ENCODE measurements at regions not wholly inside any gene's neighbourhood (a gene's known extent, or its start where the extent isn't known, plus 50 kb on each side); places are given as distances from the start of the nearest gene placed in this dataset.

- peaks cover 1 to 10% of the 10 kb centered on the region in 2 donors for H3K4me1 ChIP-seq (ENCODE audit: control insufficient read depth in 2 of 2, insufficient read depth in 1 of 2, low read depth in 1 of 2, low read length in 2 of 2)
- H3K14ac ChIP-seq (ENCODE audit: low read length) = no peak overlapping the region
- DNase-seq (ENCODE audit: low spot score) = no peak
- no peak overlapping the region for H2BK5ac ChIP-seq (ENCODE audit: low read length)
- no peaks in the 10 kb centered on the region for H3K27me3 ChIP-seq (ENCODE audit: control insufficient read depth in 3 of 3, insufficient read depth in 3 of 3, low read depth in 1 of 3, low read length in 3 of 3)
- H3K18ac ChIP-seq (ENCODE audit: low read length) = no peak overlapping the region
- H2BK12ac ChIP-seq (ENCODE audit: low read length) = no peak overlapping the region
- H3K4me2 ChIP-seq (ENCODE audit: insufficient read depth, low read length, poor library complexity, severe bottlenecking) = no peak overlapping the region
- no peak overlapping the region for H3K9ac ChIP-seq (ENCODE audit: low read depth, low read length, poor library complexity)
- peaks cover 0 to 2% of the 10 kb centered on the region in 2 donors for H3K9me3 ChIP-seq (replicated peaks in 1 of 2; ENCODE audit: control insufficient read depth in 2 of 2, insufficient read depth in 1 of 2, low read depth in 1 of 2, low read length in 2 of 2)
- H3K4me3 ChIP-seq (ENCODE audit: low read length in 2 of 2) = no peak overlapping the region
- no peak overlapping the region for H4K91ac ChIP-seq (ENCODE audit: low read depth, low read length, poor library complexity)
- H3K27ac ChIP-seq (replicated peaks; ENCODE audit: low read length) = no peak overlapping the region
- no peaks in the 10 kb centered on the region for H3K36me3 ChIP-seq (replicated peaks in 1 of 2; ENCODE audit: control insufficient read depth in 2 of 2, insufficient read depth in 2 of 2, low read length in 2 of 2)
- no CpG with 5 or more reads among the region's 4 CpGs for WGBS, 2 donors (ENCODE audit: extremely low coverage in 2 of 2, insufficient read length in 2 of 2, insufficient replicate concordance in 1 of 2)
- no peak overlapping the region for H2BK120ac ChIP-seq (ENCODE audit: low read depth, low read length)
- H3K79me1 ChIP-seq (ENCODE audit: low read depth, low read length) = no peaks in the 10 kb centered on the region
- no peak overlapping the region for H3K4ac ChIP-seq (ENCODE audit: low read length)
- no peak overlapping the region for H2AK5ac ChIP-seq (ENCODE audit: low read depth, low read length)
- no peak overlapping the region for H2BK15ac ChIP-seq (ENCODE audit: low read length)
- peak overlapping the region; percentile 24 for H2AFZ ChIP-seq (ENCODE audit: low read length)
- no peak overlapping the region for H3K23ac ChIP-seq (ENCODE audit: low read depth, low read length, poor library complexity)
- no peak overlapping the region for H4K8ac ChIP-seq (ENCODE audit: low read depth, low read length)
Measured at GRCh38 chr5:67409126-67409777, 212.7 kb upstream of the CD180 start.

- DNase-seq (ENCODE audit: low spot score) = no peak
- no peaks in the 10 kb centered on the region for H3K27me3 ChIP-seq (ENCODE audit: control insufficient read depth in 3 of 3, insufficient read depth in 3 of 3, low read depth in 1 of 3, low read length in 3 of 3)
- no CpG with 5 or more reads among the region's 2 CpGs for WGBS, 2 donors (ENCODE audit: extremely low coverage in 2 of 2, insufficient read length in 2 of 2, insufficient replicate concordance in 1 of 2)
- no peak overlapping the region for H3K27ac ChIP-seq (replicated peaks; ENCODE audit: low read length)
- no peak overlapping the region for H2BK120ac ChIP-seq (ENCODE audit: low read depth, low read length)
- no peak overlapping the region for H2AK5ac ChIP-seq (ENCODE audit: low read depth, low read length)
- H2BK12ac ChIP-seq (ENCODE audit: low read length) = no peak overlapping the region
- H2BK5ac ChIP-seq (ENCODE audit: low read length) = no peak overlapping the region
- peaks cover 0 to 2% of the 10 kb centered on the region in 2 donors for H3K9me3 ChIP-seq (replicated peaks in 1 of 2; ENCODE audit: control insufficient read depth in 2 of 2, insufficient read depth in 1 of 2, low read depth in 1 of 2, low read length in 2 of 2)
- H3K4ac ChIP-seq (ENCODE audit: low read length) = no peak overlapping the region
- H4K8ac ChIP-seq (ENCODE audit: low read depth, low read length) = no peak overlapping the region
- H3K4me3 ChIP-seq (ENCODE audit: low read length in 2 of 2) = no peak overlapping the region
- no peak overlapping the region for H3K23ac ChIP-seq (ENCODE audit: low read depth, low read length, poor library complexity)
- no peak overlapping the region for H3K18ac ChIP-seq (ENCODE audit: low read length)
- no peak overlapping the region for H4K91ac ChIP-seq (ENCODE audit: low read depth, low read length, poor library complexity)
- H3K4me1 ChIP-seq (ENCODE audit: control insufficient read depth in 2 of 2, insufficient read depth in 1 of 2, low read depth in 1 of 2, low read length in 2 of 2) = peaks cover 0 to 10% of the 10 kb centered on the region in 2 donors
- no peak overlapping the region for H3K9ac ChIP-seq (ENCODE audit: low read depth, low read length, poor library complexity)
- no peaks in the 10 kb centered on the region for H3K79me1 ChIP-seq (ENCODE audit: low read depth, low read length)
- no peak overlapping the region for H2BK15ac ChIP-seq (ENCODE audit: low read length)
- no peak overlapping the region for H3K4me2 ChIP-seq (ENCODE audit: insufficient read depth, low read length, poor library complexity, severe bottlenecking)
- no peak overlapping the region for H2AFZ ChIP-seq (ENCODE audit: low read length)
- no peaks in the 10 kb centered on the region for H3K36me3 ChIP-seq (replicated peaks in 1 of 2; ENCODE audit: control insufficient read depth in 2 of 2, insufficient read depth in 2 of 2, low read length in 2 of 2)
- H3K14ac ChIP-seq (ENCODE audit: low read length) = no peak overlapping the region
Measured at GRCh38 chr5:67407979-67408378, 211.4 kb upstream of the CD180 start.

- H2BK12ac ChIP-seq (ENCODE audit: low read length) = no peak overlapping the region
- H3K9ac ChIP-seq (ENCODE audit: low read depth, low read length, poor library complexity) = no peak overlapping the region
- H3K4ac ChIP-seq (ENCODE audit: low read length) = no peak overlapping the region
- WGBS, 2 donors (ENCODE audit: extremely low coverage in 2 of 2, insufficient read length in 2 of 2, insufficient replicate concordance in 1 of 2) = no CpG with 5 or more reads among the region's 3 CpGs
- no peak overlapping the region for H3K4me3 ChIP-seq (ENCODE audit: low read length in 2 of 2)
- no peak overlapping the region for H4K91ac ChIP-seq (ENCODE audit: low read depth, low read length, poor library complexity)
- DNase-seq (ENCODE audit: low spot score) = no peak
- no peak overlapping the region for H2AK5ac ChIP-seq (ENCODE audit: low read depth, low read length)
- H4K8ac ChIP-seq (ENCODE audit: low read depth, low read length) = no peak overlapping the region
- H3K79me1 ChIP-seq (ENCODE audit: low read depth, low read length) = no peaks in the 10 kb centered on the region
- H3K9me3 ChIP-seq (replicated peaks in 1 of 2; ENCODE audit: control insufficient read depth in 2 of 2, insufficient read depth in 1 of 2, low read depth in 1 of 2, low read length in 2 of 2) = peaks cover 0 to 2% of the 10 kb centered on the region in 2 donors
- H3K23ac ChIP-seq (ENCODE audit: low read depth, low read length, poor library complexity) = no peak overlapping the region
- H3K18ac ChIP-seq (ENCODE audit: low read length) = no peak overlapping the region
- no peaks in the 10 kb centered on the region for H3K36me3 ChIP-seq (replicated peaks in 1 of 2; ENCODE audit: control insufficient read depth in 2 of 2, insufficient read depth in 2 of 2, low read length in 2 of 2)
- H3K27me3 ChIP-seq (ENCODE audit: control insufficient read depth in 3 of 3, insufficient read depth in 3 of 3, low read depth in 1 of 3, low read length in 3 of 3) = no peaks in the 10 kb centered on the region
- H2BK15ac ChIP-seq (ENCODE audit: low read length) = no peak overlapping the region
- no peak overlapping the region for H3K27ac ChIP-seq (replicated peaks; ENCODE audit: low read length)
- H3K14ac ChIP-seq (ENCODE audit: low read length) = no peak overlapping the region
- H2BK120ac ChIP-seq (ENCODE audit: low read depth, low read length) = no peak overlapping the region
- H2BK5ac ChIP-seq (ENCODE audit: low read length) = no peak overlapping the region
- H2AFZ ChIP-seq (ENCODE audit: low read length) = no peak overlapping the region
- H3K4me1 ChIP-seq (ENCODE audit: control insufficient read depth in 2 of 2, insufficient read depth in 1 of 2, low read depth in 1 of 2, low read length in 2 of 2) = peaks cover 0 to 5% of the 10 kb centered on the region in 2 donors
- no peak overlapping the region for H3K4me2 ChIP-seq (ENCODE audit: insufficient read depth, low read length, poor library complexity, severe bottlenecking)
Measured at GRCh38 chr5:67405755-67406154, 209.2 kb upstream of the CD180 start.

GRCh38 chr5:67405101-67405364, 208.4 kb upstream of the CD180 start:
- Histone ChIP-seq H3K27me3 (ENCODE audit: control insufficient read depth in 3 of 3, insufficient read depth in 3 of 3, low read depth in 1 of 3, low read length in 3 of 3) (no peaks in the 10 kb centered on the region), H3K9ac (ENCODE audit: low read depth, low read length, poor library complexity) (no peak overlapping the region), H3K9me3 (replicated peaks in 1 of 2; ENCODE audit: control insufficient read depth in 2 of 2, insufficient read depth in 1 of 2, low read depth in 1 of 2, low read length in 2 of 2) (no peaks in the 10 kb centered on the region), H2BK12ac (ENCODE audit: low read length) (no peak overlapping the region), H2BK15ac (ENCODE audit: low read length) (no peak overlapping the region), H2BK120ac (ENCODE audit: low read depth, low read length) (no peak overlapping the region), H3K79me1 (ENCODE audit: low read depth, low read length) (no peaks in the 10 kb centered on the region), H3K23ac (ENCODE audit: low read depth, low read length, poor library complexity) (no peak overlapping the region), H3K14ac (ENCODE audit: low read length) (no peak overlapping the region), H3K18ac (ENCODE audit: low read length) (no peak overlapping the region), H3K36me3 (replicated peaks in 1 of 2; ENCODE audit: control insufficient read depth in 2 of 2, insufficient read depth in 2 of 2, low read length in 2 of 2) (no peaks in the 10 kb centered on the region), H2AK5ac (ENCODE audit: low read depth, low read length) (no peak overlapping the region), H3K4ac (ENCODE audit: low read length) (no peak overlapping the region), H3K4me1 (ENCODE audit: control insufficient read depth in 2 of 2, insufficient read depth in 1 of 2, low read depth in 1 of 2, low read length in 2 of 2) (peaks cover 0 to 5% of the 10 kb centered on the region in 2 donors), H3K4me3 (ENCODE audit: low read length in 2 of 2) (no peak overlapping the region), H4K8ac (ENCODE audit: low read depth, low read length) (no peak overlapping the region), H4K91ac (ENCODE audit: low read depth, low read length, poor library complexity) (no peak overlapping the region), H3K27ac (replicated peaks; ENCODE audit: low read length) (no peak overlapping the region), H2AFZ (ENCODE audit: low read length) (peak overlapping the region; percentile 27), H3K4me2 (ENCODE audit: insufficient read depth, low read length, poor library complexity, severe bottlenecking) (no peak overlapping the region), H2BK5ac (ENCODE audit: low read length) (no peak overlapping the region)
- DNase-seq (ENCODE audit: low spot score) = no peak
- WGBS, 2 donors (ENCODE audit: extremely low coverage in 2 of 2, insufficient read length in 2 of 2, insufficient replicate concordance in 1 of 2) = no CpG with 5 or more reads among the region's 3 CpGs
